ENCODE measurements at regions not wholly inside any gene's neighbourhood (a gene's known extent, or its start where the extent isn't known, plus 50 kb on each side); places are given as distances from the start of the nearest gene placed in this dataset.

DNA sequence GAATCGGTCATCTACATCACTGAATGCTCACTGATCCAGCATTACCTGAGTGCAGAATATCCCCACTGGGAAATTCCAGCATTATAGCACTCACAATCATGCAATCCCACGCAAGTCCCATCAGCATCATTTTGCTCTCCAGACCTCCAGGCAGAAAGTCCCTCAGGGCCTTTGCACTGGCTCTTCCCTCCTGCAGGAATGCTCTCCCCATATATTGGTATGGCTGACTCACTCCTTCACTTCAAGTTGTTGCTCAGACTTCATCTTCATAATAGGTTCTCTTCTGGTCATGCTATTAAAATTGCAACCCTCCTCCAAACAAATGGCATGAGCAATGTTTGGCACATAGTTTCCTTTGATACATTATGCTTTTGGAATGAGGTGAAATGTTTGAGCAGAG lies 64.7 kb upstream of the CELF4 start:
- DNase-seq (ENCODE audit: low spot score) = no peak
- in situ Hi-C loops (cut with MboI; ENCODE audit: low pct_unique_long_range_greater_than_20kb, low sequenced_read_pairs, unreplicated experiment) = no loop called here
- no peak for TF ChIP-seq CTCF (IDR thresholded peaks at IDR 0.05; ENCODE audit: extremely low read depth, insufficient read depth, missing control alignments)

DNA sequence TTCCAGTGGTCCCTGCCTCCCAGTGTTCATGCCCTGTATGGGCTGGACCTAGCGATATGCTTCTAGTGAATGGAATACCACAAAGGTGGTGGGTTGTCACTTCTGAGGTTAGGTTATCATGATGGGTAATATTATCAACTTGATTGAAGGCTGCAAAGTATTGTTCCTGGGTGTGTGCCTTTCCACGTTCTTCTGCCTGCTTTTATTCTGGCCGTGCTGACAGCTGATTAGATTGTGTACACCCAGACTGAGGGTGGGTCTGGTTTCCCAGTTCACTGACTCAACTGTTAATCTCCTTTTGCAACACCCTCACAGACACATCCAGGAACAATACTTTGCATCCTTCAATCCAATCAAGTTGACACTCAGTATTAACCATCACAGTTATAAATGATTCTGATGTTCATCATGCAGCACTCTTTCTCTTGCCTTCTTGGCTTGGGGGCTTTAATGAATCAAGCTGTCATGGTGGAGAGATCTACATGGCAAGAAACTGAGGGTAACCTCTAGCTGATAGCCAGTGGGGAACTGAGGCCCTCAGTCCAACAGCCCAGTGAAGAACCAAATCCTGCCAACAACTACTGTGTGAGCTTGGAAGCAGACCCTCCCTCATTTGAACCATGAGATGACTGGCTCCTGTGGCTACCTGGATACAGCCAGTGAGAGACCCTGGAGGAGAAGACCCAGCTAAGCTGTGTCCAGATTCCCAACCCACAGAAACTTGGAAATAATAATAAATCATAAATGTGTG lies 63.0 kb upstream of the CELF4 start:
- no peak for DNase-seq (ENCODE audit: low spot score)
- in situ Hi-C loops (cut with MboI; ENCODE audit: low pct_unique_long_range_greater_than_20kb, low sequenced_read_pairs, unreplicated experiment) = no loop called here
- no peak for TF ChIP-seq CTCF (IDR thresholded peaks at IDR 0.05; ENCODE audit: extremely low read depth, insufficient read depth, missing control alignments)

GRCh38 chr18:37624318-37624717 lies 58.7 kb upstream of the CELF4 start:
- no peak for DNase-seq (ENCODE audit: low spot score)
- in situ Hi-C loops (cut with MboI; ENCODE audit: low pct_unique_long_range_greater_than_20kb, low sequenced_read_pairs, unreplicated experiment) = no loop called here
- TF ChIP-seq CTCF (IDR thresholded peaks at IDR 0.05; ENCODE audit: extremely low read depth, insufficient read depth, missing control alignments) = no peak

GRCh38 chr18:37619964-37620363 lies 54.4 kb upstream of the CELF4 start:
- no peak for TF ChIP-seq CTCF (IDR thresholded peaks at IDR 0.05; ENCODE audit: extremely low read depth, insufficient read depth, missing control alignments)
- in situ Hi-C loops (cut with MboI; ENCODE audit: low pct_unique_long_range_greater_than_20kb, low sequenced_read_pairs, unreplicated experiment) = no loop called here
- DNase-seq (ENCODE audit: low spot score) = no peak

- in situ Hi-C loops (cut with MboI; ENCODE audit: low pct_unique_long_range_greater_than_20kb, low sequenced_read_pairs, unreplicated experiment) = no loop called here
- TF ChIP-seq CTCF (IDR thresholded peaks at IDR 0.05; ENCODE audit: extremely low read depth, insufficient read depth, missing control alignments) = no peak
- no peak for DNase-seq (ENCODE audit: low spot score)
Observed at GRCh38 chr18:37617623-37618022, 52.0 kb upstream of the CELF4 start.
